DOHH2 (cell line): ENCODE measurements at regions not wholly inside any gene's neighbourhood (a gene's known extent, or its start where the extent isn't known, plus 50 kb on each side); places are given as distances from the start of the nearest gene placed in this dataset.

ENCODE experiments used
- CTCF ChIP-seq: fragments of 200-600 bp; sonication (generic); IDR thresholded peaks from one replicate; pipeline ENCODE4 v1.5.1; 2014; ENCODE audit warnings: antibody characterized with exemption, mild to moderate bottlenecking, low read depth, low read length; ENCODE audit not compliant: poor library complexity, severe bottlenecking
- EZH2phosphoT487 ChIP-seq: fragments of 200-600 bp; sonication (generic); IDR thresholded peaks from 2 replicates; pipeline ENCODE4 v1.6.1; 2017; ENCODE audit warnings: borderline replicate concordance, mild to moderate bottlenecking, antibody characterized with exemption, low read length, moderate library complexity, mixed read lengths

DNA sequence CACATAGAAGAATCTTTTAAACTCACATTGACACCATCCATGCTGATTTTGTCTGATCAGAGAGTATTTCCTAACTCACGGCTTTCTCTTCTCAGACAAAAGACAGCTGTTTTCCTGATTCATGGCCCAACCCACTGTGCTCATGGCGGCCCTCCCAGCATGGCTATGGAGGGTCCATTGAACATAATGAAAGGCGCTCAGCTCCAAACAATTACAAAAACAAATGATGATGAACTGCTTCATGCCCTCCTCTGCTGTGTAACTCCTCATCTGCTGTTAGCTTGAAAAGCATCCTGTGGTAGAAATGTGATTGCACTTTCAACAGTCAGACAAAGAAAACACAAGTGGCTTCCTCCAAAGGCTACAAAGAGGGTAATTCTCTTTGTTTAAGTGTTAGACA lies 673.8 kb downstream of the PRELID2 start:
- no peak for TF ChIP-seq CTCF
- no peak for TF ChIP-seq EZH2phosphoT487
